GM23338 (cell line): ENCODE measurements at regions not wholly inside any gene's neighbourhood (a gene's known extent, or its start where the extent isn't known, plus 50 kb on each side); places are given as distances from the start of the nearest gene placed in this dataset.
A peak's percentile ranks its signal among the peaks of the same experiment; 100 is the strongest.

Experiments
- ATAC-seq: fragments of 200-7000 bp; cut with Tn5 transposase; 3 replicates; pipeline ENCODE4 v1.9.1; 2020
- DNase-seq: peaks from one replicate; pipeline ENCODE4 v3.0.0-alpha.2; 2015; ENCODE audit warnings: low spot score
- H2AFZ ChIP-seq: fragments of 200-600 bp; sonication (generic); 2 replicates; pipeline ENCODE4 v1.8.0; 2016; ENCODE audit warnings: antibody characterized with exemption, mild to moderate bottlenecking, moderate library complexity
- H3F3A ChIP-seq: fragments of 200-600 bp; sonication (generic); replicated peaks from 2 replicates; pipeline ENCODE4 v1.8.0; 2017; ENCODE audit warnings: antibody characterized with exemption, mixed run types, low read depth
- H3K27ac ChIP-seq: fragments of 200-600 bp; sonication (generic); 2 replicates; pipeline ENCODE4 v1.6.1; 2016; ENCODE audit warnings: low read depth
- H3K27me3 ChIP-seq: fragments of 200-600 bp; sonication (generic); 2 replicates; pipeline ENCODE4 v1.8.0; 2016; ENCODE audit warnings: mild to moderate bottlenecking, mixed run types, moderate library complexity; ENCODE audit not compliant: insufficient read depth
- H3K36me3 ChIP-seq: fragments of 200-600 bp; sonication (generic); 2 replicates; pipeline ENCODE4 v1.8.0; 2016; ENCODE audit warnings: mild to moderate bottlenecking; ENCODE audit not compliant: insufficient read depth
- H3K4me1 ChIP-seq: fragments of 200-600 bp; sonication (generic); 2 replicates; pipeline ENCODE4 v1.8.0; 2016; ENCODE audit warnings: mild to moderate bottlenecking, moderate library complexity; ENCODE audit not compliant: insufficient read depth
- H3K4me2 ChIP-seq: fragments of 200-600 bp; sonication (generic); 2 replicates; pipeline ENCODE4 v1.7.1; 2017; ENCODE audit warnings: mixed run types
- H3K4me3 ChIP-seq: fragments of 200-600 bp; sonication (generic); 2 replicates; pipeline ENCODE4 v1.6.1; 2016; ENCODE audit warnings: mixed run types
- H3K79me2 ChIP-seq: fragments of 200-600 bp; sonication (generic); replicated peaks from 2 replicates; pipeline ENCODE4 v1.8.0; 2017; ENCODE audit warnings: mild to moderate bottlenecking; ENCODE audit not compliant: insufficient read depth
- H3K9me2 ChIP-seq: fragments of 200-600 bp; sonication (generic); 2 replicates; pipeline ENCODE4 v1.8.0; 2017; ENCODE audit not compliant: insufficient read depth
- H4K20me1 ChIP-seq: fragments of 200-600 bp; sonication (generic); replicated peaks from 2 replicates; pipeline ENCODE4 v1.8.0; 2017; ENCODE audit warnings: mild to moderate bottlenecking; ENCODE audit not compliant: insufficient read depth
- H3K27ac Mint-ChIP-seq: 2 replicates; pipeline ENCODE4 v1.8.0; 2020; ENCODE audit warnings: inconsistent platforms, mild to moderate bottlenecking, moderate library complexity, mixed read lengths
- H3K27me3 Mint-ChIP-seq: 3 replicates; pipeline ENCODE4 v1.8.0; 2022; ENCODE audit warnings: low read depth, mild to moderate bottlenecking, moderate library complexity, mixed read lengths, inconsistent platforms; ENCODE audit not compliant: insufficient read depth, poor library complexity
- H3K36me3 Mint-ChIP-seq: 3 replicates; pipeline ENCODE4 v1.8.0; 2021; ENCODE audit warnings: low read depth, mild to moderate bottlenecking, inconsistent platforms, moderate library complexity, mixed read lengths
- H3K4me1 Mint-ChIP-seq: 3 replicates; pipeline ENCODE4 v1.8.0; 2020; ENCODE audit warnings: mild to moderate bottlenecking, inconsistent platforms, mixed read lengths
- H3K4me3 Mint-ChIP-seq: 3 replicates; pipeline ENCODE4 v1.8.0; 2021; ENCODE audit warnings: moderate library complexity, mild to moderate bottlenecking, inconsistent platforms, mixed read lengths
- H3K9me3 Mint-ChIP-seq: 3 replicates; pipeline ENCODE4 v1.8.0; 2020; ENCODE audit warnings: moderate library complexity, mild to moderate bottlenecking, inconsistent platforms, mixed read lengths
- CREB1 ChIP-seq: fragments of 250-450 bp; sonication (Bioruptor Pico); IDR thresholded peaks from 2 replicates; pipeline ENCODE4 v1.5.0; 2020; ENCODE audit warnings: low read depth, mild to moderate bottlenecking, moderate library complexity
- CTCF ChIP-seq, 2 experiments: fragments of 200-600 bp in 1 of 2; sonication (generic) in 1 of 2; conservative IDR thresholded peaks; 2 replicates each; pipeline versions ENCODE4 v1.5.1 to v1.6.1; 2016 to 2017; ENCODE audit warnings: antibody characterized with exemption in 2 of 2, low read depth in 2 of 2, mild to moderate bottlenecking in 2 of 2, moderate library complexity in 1 of 2
- EZH2 ChIP-seq: fragments of 200-600 bp; sonication (generic); IDR thresholded peaks from one replicate; pipeline ENCODE4 v1.8.0; 2017; ENCODE audit warnings: antibody characterized with exemption, mild to moderate bottlenecking, low read depth; ENCODE audit not compliant: unreplicated experiment
- EZH2phosphoT487 ChIP-seq: fragments of 200-600 bp; sonication (generic); IDR thresholded peaks from one replicate; pipeline ENCODE4 v1.8.1; 2018; ENCODE audit warnings: antibody characterized with exemption; ENCODE audit not compliant: unreplicated experiment
- JUNB ChIP-seq: IDR thresholded peaks from one replicate; pipeline ENCODE4 v1.6.1; 2016; ENCODE audit warnings: antibody characterized with exemption; ENCODE audit not compliant: unreplicated experiment
- NANOG ChIP-seq: IDR thresholded peaks from 2 replicates; pipeline ENCODE4 v1.6.1; 2016; ENCODE audit warnings: antibody characterized with exemption, borderline replicate concordance
- POLR2AphosphoS5 ChIP-seq: IDR thresholded peaks from 2 replicates; pipeline ENCODE4 v1.6.1; 2016; ENCODE audit warnings: antibody characterized with exemption, low read depth
- STAT1 ChIP-seq: IDR thresholded peaks from one replicate; pipeline ENCODE4 v1.6.1; 2016; ENCODE audit warnings: antibody characterized with exemption; ENCODE audit not compliant: unreplicated experiment
- ZNF114 ChIP-seq: fragments of 250-450 bp; sonication (Bioruptor Pico); IDR thresholded peaks from 2 replicates; pipeline ENCODE4 v1.5.0; 2020; ENCODE audit warnings: mild to moderate bottlenecking, moderate library complexity

GRCh38 chr12:22118238-22118790, 72.3 kb downstream of the CMAS start:
- Mint-ChIP-seq H3K36me3 (no peaks in the 10 kb centered on the region), H3K4me1 (no peaks in the 10 kb centered on the region; the same call in 2 of the 3 replicates), H3K27ac (no peak overlapping the region), H3K4me3 (no peak overlapping the region), H3K9me3 (no peaks in the 10 kb centered on the region), H3K27me3 (no peaks in the 10 kb centered on the region)
- no peak overlapping the region for H2AFZ ChIP-seq
- no peaks in the 10 kb centered on the region for H4K20me1 ChIP-seq
- H3F3A ChIP-seq = no peaks in the 10 kb centered on the region
- no peak for TF ChIP-seq POLR2AphosphoS5
- TF ChIP-seq STAT1 = no peak
- no peak for TF ChIP-seq CREB1 (CRISPR knock-in tag)
- TF ChIP-seq ZNF114 (CRISPR knock-in tag) = no peak
- no peak for TF ChIP-seq CTCF (conservative IDR thresholded peaks at IDR 0.05; ENCODE audit: low read depth in 2 of 2)
- no peak for TF ChIP-seq EZH2
- no peaks in the 10 kb centered on the region for H3K36me3 ChIP-seq
- H3K4me3 ChIP-seq = no peak overlapping the region
- DNase-seq (no peak), ATAC-seq (no peak)
- no peaks in the 10 kb centered on the region for H3K4me1 ChIP-seq
- no peak overlapping the region for H3K27ac ChIP-seq
- H3K4me2 ChIP-seq = no peak overlapping the region
- no peaks in the 10 kb centered on the region for H3K9me2 ChIP-seq
- no peaks in the 10 kb centered on the region for H3K79me2 ChIP-seq
- H3K27me3 ChIP-seq = no peaks in the 10 kb centered on the region

- no peaks in the 10 kb centered on the region for H3K9me2 ChIP-seq
- H3K4me1 ChIP-seq = no peaks in the 10 kb centered on the region
- H3K4me1 Mint-ChIP-seq = no peaks in the 10 kb centered on the region; the same call in 2 of the 3 replicates
- H3F3A ChIP-seq = no peaks in the 10 kb centered on the region
- no peak overlapping the region for H3K27ac Mint-ChIP-seq
- H2AFZ ChIP-seq = no peak overlapping the region
- no peaks in the 10 kb centered on the region for H4K20me1 ChIP-seq
- H3K27ac ChIP-seq = no peak overlapping the region
- no peaks in the 10 kb centered on the region for H3K79me2 ChIP-seq
- H3K36me3 Mint-ChIP-seq = peaks cover 13% of the 10 kb centered on the region; the same call in 1 of the 3 replicates
- peak; percentile 99 for ATAC-seq
- peaks cover 17% of the 10 kb centered on the region for H3K9me3 Mint-ChIP-seq
- H3K4me2 ChIP-seq = no peak overlapping the region
- TF ChIP-seq EZH2phosphoT487 (no peak), STAT1 (no peak), JUNB (no peak), ZNF114 (CRISPR knock-in tag) (no peak), POLR2AphosphoS5 (no peak), NANOG (no peak), CTCF (conservative IDR thresholded peaks at IDR 0.05; ENCODE audit: low read depth in 2 of 2) (peak; percentile 73 to 86)
- no peak overlapping the region for H3K4me3 ChIP-seq
- no peak overlapping the region for H3K4me3 Mint-ChIP-seq
- H3K36me3 ChIP-seq = no peaks in the 10 kb centered on the region
- H3K27me3 Mint-ChIP-seq = no peaks in the 10 kb centered on the region
- DNase-seq = peak; percentile 82
- no peaks in the 10 kb centered on the region for H3K27me3 ChIP-seq
These were observed 75.2 kb downstream of the CMAS start for GRCh38 chr12:22121224-22121623.
